ENCODE measurements at regions not wholly inside any gene's neighbourhood (a gene's known extent, or its start where the extent isn't known, plus 50 kb on each side); places are given as distances from the start of the nearest gene placed in this dataset.

DNA sequence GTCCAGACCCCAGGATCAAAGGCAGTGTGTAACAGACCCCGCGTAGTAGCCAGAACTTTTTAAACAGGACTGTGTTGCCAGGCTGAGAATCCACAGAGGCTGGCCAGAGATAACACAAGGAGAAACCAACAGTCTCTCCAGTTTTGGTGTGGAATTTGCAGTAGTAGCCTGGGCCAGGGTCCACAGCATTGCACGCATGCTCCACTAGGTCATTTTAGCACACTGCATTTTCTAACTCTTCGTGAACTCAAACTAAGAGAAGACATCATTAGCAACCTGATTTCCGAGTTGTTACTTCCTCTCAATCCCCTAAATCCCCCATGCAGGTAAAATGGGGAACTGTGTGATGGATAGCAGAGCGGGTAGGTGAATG, 119.6 kb downstream of the BOD1 start:
- no peak for TF ChIP-seq POLR2A (IDR thresholded peaks at IDR 0.05)
- TF ChIP-seq, protein P1, sequence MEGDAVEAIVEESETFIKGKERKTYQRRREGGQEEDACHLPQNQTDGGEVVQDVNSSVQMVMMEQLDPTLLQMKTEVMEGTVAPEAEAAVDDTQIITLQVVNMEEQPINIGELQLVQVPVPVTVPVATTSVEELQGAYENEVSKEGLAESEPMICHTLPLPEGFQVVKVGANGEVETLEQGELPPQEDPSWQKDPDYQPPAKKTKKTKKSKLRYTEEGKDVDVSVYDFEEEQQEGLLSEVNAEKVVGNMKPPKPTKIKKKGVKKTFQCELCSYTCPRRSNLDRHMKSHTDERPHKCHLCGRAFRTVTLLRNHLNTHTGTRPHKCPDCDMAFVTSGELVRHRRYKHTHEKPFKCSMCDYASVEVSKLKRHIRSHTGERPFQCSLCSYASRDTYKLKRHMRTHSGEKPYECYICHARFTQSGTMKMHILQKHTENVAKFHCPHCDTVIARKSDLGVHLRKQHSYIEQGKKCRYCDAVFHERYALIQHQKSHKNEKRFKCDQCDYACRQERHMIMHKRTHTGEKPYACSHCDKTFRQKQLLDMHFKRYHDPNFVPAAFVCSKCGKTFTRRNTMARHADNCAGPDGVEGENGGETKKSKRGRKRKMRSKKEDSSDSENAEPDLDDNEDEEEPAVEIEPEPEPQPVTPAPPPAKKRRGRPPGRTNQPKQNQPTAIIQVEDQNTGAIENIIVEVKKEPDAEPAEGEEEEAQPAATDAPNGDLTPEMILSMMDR (IDR thresholded peaks at IDR 0.05) = no peak
